T-helper 2 cell treated with Interferon-gamma antibody and Interleukin-4, amounts not matched to agents 5 μg/mL and 100 μg/mL, for 36 hours (primary cell): ENCODE measurements at regions not wholly inside any gene's neighbourhood (a gene's known extent, or its start where the extent isn't known, plus 50 kb on each side); places are given as distances from the start of the nearest gene placed in this dataset.

Source experiments
- DNase-seq: peaks from one replicate; pipeline ENCODE4 v3.0.0; 2021; ENCODE audit warnings: low spot score
- H3K27ac Mint-ChIP-seq: one replicate; pipeline ENCODE4 v1.8.0; 2021; ENCODE audit warnings: mild to moderate bottlenecking, mixed read lengths
- H3K27me3 Mint-ChIP-seq: one replicate; pipeline ENCODE4 v1.8.0; 2021; ENCODE audit warnings: low read depth, mixed read lengths
- H3K36me3 Mint-ChIP-seq: one replicate; pipeline ENCODE4 v1.8.0; 2021; ENCODE audit warnings: low read depth, mixed read lengths
- H3K4me1 Mint-ChIP-seq: one replicate; pipeline ENCODE4 v1.8.0; 2021; ENCODE audit warnings: low read depth, mixed read lengths
- H3K4me3 Mint-ChIP-seq: one replicate; pipeline ENCODE4 v1.8.0; 2022; ENCODE audit warnings: mild to moderate bottlenecking, moderate library complexity, mixed read lengths
- H3K9me3 Mint-ChIP-seq: one replicate; pipeline ENCODE4 v1.8.0; 2021; ENCODE audit warnings: mixed read lengths

DNA sequence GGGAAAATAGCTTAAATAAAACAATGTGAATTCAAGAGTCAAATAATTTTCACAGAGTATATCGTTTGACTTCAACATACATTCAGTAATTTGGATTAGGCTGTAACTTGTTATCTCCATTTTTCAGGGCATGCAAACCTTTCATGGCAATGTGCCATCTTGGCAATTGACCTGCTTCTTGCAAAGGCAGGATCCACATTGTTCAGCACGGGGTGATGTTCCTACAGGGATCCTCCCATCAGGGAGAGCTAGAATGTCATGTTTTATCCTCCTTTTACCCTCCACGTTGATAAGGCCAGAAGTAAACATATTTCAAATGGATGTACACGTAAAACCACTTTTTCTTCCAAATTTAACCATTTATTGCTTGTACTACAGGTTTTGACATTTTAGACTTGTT, 314.4 kb downstream of the GALC start:
- H3K4me3 Mint-ChIP-seq = no peak overlapping the region
- H3K27ac Mint-ChIP-seq = no peak overlapping the region
- no peaks in the 10 kb centered on the region for H3K4me1 Mint-ChIP-seq
- no peaks in the 10 kb centered on the region for H3K27me3 Mint-ChIP-seq
- no peaks in the 10 kb centered on the region for H3K9me3 Mint-ChIP-seq
- H3K36me3 Mint-ChIP-seq = no peaks in the 10 kb centered on the region
- no peak for DNase-seq

DNA sequence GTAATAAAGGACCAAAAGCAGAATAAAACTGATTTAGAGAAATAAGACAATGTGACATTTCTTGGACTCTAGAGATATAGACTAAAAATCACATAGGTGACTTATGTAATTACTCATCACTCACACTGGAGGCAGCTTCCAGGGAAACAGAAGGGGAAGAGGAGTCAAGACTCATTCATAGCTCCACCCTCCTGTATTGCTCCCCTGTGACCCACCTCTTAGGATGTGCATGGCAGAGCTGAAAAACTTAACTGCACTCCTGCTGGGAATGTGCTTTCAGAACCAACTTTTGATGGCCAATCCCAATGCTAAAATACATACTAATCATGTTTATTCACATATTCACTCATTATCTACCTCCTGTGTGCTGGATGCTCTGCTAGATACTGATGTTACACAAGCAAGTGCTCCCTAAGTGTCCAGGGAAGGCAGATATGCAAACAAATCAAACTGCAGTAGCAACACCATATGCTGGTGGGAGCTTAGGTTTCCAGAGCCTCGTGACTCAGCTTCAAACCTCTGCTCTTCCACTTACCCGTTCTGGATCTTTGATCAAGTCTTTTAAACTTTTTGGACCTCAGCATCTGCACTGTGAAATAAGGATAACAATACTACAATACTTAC, 316.1 kb downstream of the GALC start:
- no peak for DNase-seq
- Mint-ChIP-seq H3K9me3 (no peaks in the 10 kb centered on the region), H3K27ac (no peak overlapping the region), H3K36me3 (no peaks in the 10 kb centered on the region), H3K4me1 (no peaks in the 10 kb centered on the region), H3K27me3 (no peaks in the 10 kb centered on the region), H3K4me3 (no peak overlapping the region)

DNA sequence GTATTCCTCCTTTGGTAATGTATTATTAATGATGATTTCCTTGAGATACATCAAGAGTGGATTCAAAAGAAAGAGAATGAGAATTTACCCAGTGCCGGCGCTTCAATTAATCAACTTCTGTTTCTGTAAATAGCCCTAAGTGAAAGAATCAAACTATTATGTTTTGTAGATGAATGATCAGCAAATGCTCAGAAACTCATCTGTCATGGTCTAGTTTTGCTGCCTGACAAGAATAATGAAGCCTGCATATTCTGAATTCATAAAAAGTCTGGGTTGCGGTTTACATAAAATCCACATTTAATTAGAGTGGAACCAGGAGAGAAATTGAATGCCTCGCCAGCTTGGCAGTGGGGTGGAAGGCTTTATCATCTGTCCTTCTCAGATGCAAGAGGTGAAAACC, 325.3 kb downstream of the GALC start:
- Mint-ChIP-seq H3K27me3 (no peaks in the 10 kb centered on the region), H3K9me3 (peaks cover 6% of the 10 kb centered on the region), H3K4me1 (no peaks in the 10 kb centered on the region), H3K27ac (no peak overlapping the region), H3K36me3 (no peaks in the 10 kb centered on the region), H3K4me3 (no peak overlapping the region)
- no peak for DNase-seq

GRCh38 chr14:87656315-87656714, 336.7 kb downstream of the GALC start:
- H3K4me1 Mint-ChIP-seq = no peaks in the 10 kb centered on the region
- no peaks in the 10 kb centered on the region for H3K36me3 Mint-ChIP-seq
- H3K27me3 Mint-ChIP-seq = no peaks in the 10 kb centered on the region
- H3K27ac Mint-ChIP-seq = no peak overlapping the region
- H3K9me3 Mint-ChIP-seq = peaks cover 5% of the 10 kb centered on the region
- no peak overlapping the region for H3K4me3 Mint-ChIP-seq
- no peak for DNase-seq

DNA sequence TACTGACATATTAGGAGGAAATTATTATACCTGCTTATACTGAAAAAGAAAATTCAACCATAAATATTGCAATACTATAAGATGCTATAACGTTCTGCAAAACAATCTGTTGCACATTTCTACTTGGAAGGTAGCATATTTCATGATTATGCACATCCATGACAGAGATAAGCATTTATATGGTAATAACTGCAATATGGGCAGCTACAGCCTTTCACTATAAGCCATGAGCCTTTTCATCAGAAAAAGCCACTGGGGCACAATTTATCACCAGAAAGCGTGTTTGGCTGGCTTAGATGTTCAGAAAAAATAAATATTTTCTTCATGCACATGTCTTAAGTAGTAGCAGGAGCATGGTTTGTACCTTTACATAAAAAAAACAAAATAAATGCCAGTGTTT, 340.7 kb downstream of the GALC start:
- DNase-seq = no peak
- Mint-ChIP-seq H3K4me1 (no peaks in the 10 kb centered on the region), H3K4me3 (no peak overlapping the region), H3K9me3 (peaks cover 17% of the 10 kb centered on the region), H3K27me3 (no peaks in the 10 kb centered on the region), H3K27ac (no peak overlapping the region), H3K36me3 (no peaks in the 10 kb centered on the region)

DNA sequence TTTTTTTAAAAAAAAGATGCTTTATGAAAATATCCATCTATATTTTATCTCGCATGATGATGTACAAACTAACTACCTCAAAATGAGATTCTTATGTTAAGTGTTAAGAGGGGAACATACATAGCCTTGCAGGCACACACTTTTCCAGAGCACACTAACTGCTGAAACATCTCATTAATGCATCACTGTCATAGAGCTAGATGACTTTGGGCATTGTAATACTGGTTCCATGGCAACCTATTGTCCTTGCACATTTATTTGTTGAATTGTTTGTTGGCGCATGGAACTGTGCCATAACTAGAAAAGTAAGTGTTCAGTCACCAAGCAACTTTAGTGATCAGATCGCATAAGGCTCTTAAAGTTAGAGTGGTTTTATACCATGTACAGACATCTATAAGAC, 348.3 kb downstream of the GALC start:
- no peak overlapping the region for H3K27ac Mint-ChIP-seq
- H3K4me1 Mint-ChIP-seq = no peaks in the 10 kb centered on the region
- H3K27me3 Mint-ChIP-seq = no peaks in the 10 kb centered on the region
- no peak overlapping the region for H3K4me3 Mint-ChIP-seq
- H3K36me3 Mint-ChIP-seq = no peaks in the 10 kb centered on the region
- peaks cover 21% of the 10 kb centered on the region for H3K9me3 Mint-ChIP-seq
- DNase-seq = no peak

- H3K36me3 Mint-ChIP-seq = no peaks in the 10 kb centered on the region
- H3K4me3 Mint-ChIP-seq = no peak overlapping the region
- DNase-seq = no peak
- H3K27ac Mint-ChIP-seq = no peak overlapping the region
- H3K9me3 Mint-ChIP-seq = peaks cover 7% of the 10 kb centered on the region
- H3K4me1 Mint-ChIP-seq = no peaks in the 10 kb centered on the region
- no peaks in the 10 kb centered on the region for H3K27me3 Mint-ChIP-seq
These were observed 350.0 kb downstream of the GALC start for GRCh38 chr14:87643005-87643404.

- no peaks in the 10 kb centered on the region for H3K27me3 Mint-ChIP-seq
- H3K27ac Mint-ChIP-seq = no peak overlapping the region
- DNase-seq = no peak
- H3K36me3 Mint-ChIP-seq = no peaks in the 10 kb centered on the region
- no peaks in the 10 kb centered on the region for H3K9me3 Mint-ChIP-seq
- H3K4me3 Mint-ChIP-seq = no peak overlapping the region
- H3K4me1 Mint-ChIP-seq = no peaks in the 10 kb centered on the region
These were observed 352.4 kb downstream of the GALC start for GRCh38 chr14:87640553-87640952.

DNA sequence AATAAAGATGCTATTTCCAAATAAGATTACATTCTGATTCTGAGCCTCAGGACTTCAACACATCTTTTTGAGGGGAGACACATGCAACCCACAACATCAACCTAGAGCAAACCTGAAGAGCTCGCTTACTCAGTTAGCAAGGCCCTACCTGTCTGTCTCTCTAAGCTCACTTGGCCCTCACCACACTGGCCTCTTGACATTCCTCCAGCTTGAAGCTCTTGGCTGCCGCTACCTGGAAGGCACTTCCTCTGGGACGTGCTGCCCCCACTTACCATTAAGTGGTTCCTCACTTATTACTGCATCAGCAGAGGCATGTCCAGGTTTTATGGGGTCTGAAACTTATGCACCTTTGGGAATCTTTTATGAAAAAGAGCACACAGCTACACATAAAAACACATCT, 354.8 kb downstream of the GALC start:
- Mint-ChIP-seq H3K4me1 (no peaks in the 10 kb centered on the region), H3K27ac (no peak overlapping the region), H3K36me3 (no peaks in the 10 kb centered on the region), H3K27me3 (no peaks in the 10 kb centered on the region), H3K4me3 (no peak overlapping the region), H3K9me3 (no peaks in the 10 kb centered on the region)
- no peak for DNase-seq

- Mint-ChIP-seq H3K36me3 (no peaks in the 10 kb centered on the region), H3K27me3 (no peaks in the 10 kb centered on the region), H3K4me1 (no peaks in the 10 kb centered on the region), H3K27ac (no peak overlapping the region), H3K4me3 (no peak overlapping the region), H3K9me3 (no peaks in the 10 kb centered on the region)
- no peak for DNase-seq
These were observed 357.5 kb downstream of the GALC start for GRCh38 chr14:87635442-87635841.

- Mint-ChIP-seq H3K27ac (no peak overlapping the region), H3K27me3 (no peaks in the 10 kb centered on the region), H3K4me3 (no peak overlapping the region), H3K4me1 (no peaks in the 10 kb centered on the region), H3K36me3 (no peaks in the 10 kb centered on the region), H3K9me3 (no peaks in the 10 kb centered on the region)
- no peak for DNase-seq
These were observed 360.2 kb downstream of the GALC start for GRCh38 chr14:87632796-87633195.

GRCh38 chr14:87630846-87631245, 362.1 kb downstream of the GALC start:
- no peak for DNase-seq
- Mint-ChIP-seq H3K27ac (no peak overlapping the region), H3K9me3 (no peaks in the 10 kb centered on the region), H3K36me3 (no peaks in the 10 kb centered on the region), H3K4me3 (no peak overlapping the region), H3K4me1 (no peaks in the 10 kb centered on the region), H3K27me3 (no peaks in the 10 kb centered on the region)

DNA sequence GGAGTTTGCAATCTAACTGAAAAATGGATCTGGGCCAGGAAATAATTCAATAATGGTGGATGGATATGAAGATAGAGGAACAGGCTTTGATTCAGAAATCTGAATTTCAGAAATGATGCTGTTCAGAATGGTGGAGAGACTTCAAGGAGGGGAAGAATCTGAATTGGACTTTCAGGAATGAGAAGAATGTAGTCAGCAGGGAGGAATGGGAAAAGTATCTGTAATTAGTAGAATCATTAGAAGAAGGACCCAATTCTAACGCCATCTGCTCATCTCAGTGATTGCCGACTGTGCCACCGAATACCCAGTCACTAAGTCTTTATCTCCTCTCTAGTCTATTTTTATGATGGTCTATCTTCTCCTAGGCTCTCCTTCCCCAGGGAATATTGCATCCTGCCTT, 363.2 kb downstream of the GALC start:
- H3K27me3 Mint-ChIP-seq = no peaks in the 10 kb centered on the region
- no peaks in the 10 kb centered on the region for H3K9me3 Mint-ChIP-seq

GRCh38 chr14:87628780-87629179, 364.2 kb downstream of the GALC start:
- no peaks in the 10 kb centered on the region for H3K4me1 Mint-ChIP-seq
- H3K9me3 Mint-ChIP-seq = no peaks in the 10 kb centered on the region
- no peaks in the 10 kb centered on the region for H3K36me3 Mint-ChIP-seq
- H3K27ac Mint-ChIP-seq = no peak overlapping the region
- no peak for DNase-seq
- H3K27me3 Mint-ChIP-seq = no peaks in the 10 kb centered on the region
- H3K4me3 Mint-ChIP-seq = no peak overlapping the region

More for the DNA sequence above, 363.2 kb downstream of the GALC start:
- Mint-ChIP-seq H3K36me3 (no peaks in the 10 kb centered on the region), H3K4me3 (no peak overlapping the region), H3K4me1 (no peaks in the 10 kb centered on the region), H3K27ac (no peak overlapping the region)
- DNase-seq = no peak

- DNase-seq = no peak
- no peak overlapping the region for H3K4me3 Mint-ChIP-seq
- no peak overlapping the region for H3K27ac Mint-ChIP-seq
- no peaks in the 10 kb centered on the region for H3K4me1 Mint-ChIP-seq
- no peaks in the 10 kb centered on the region for H3K27me3 Mint-ChIP-seq
- peaks cover under 1% of the 10 kb centered on the region for H3K9me3 Mint-ChIP-seq
- H3K36me3 Mint-ChIP-seq = no peaks in the 10 kb centered on the region
These were observed 364.9 kb downstream of the GALC start for GRCh38 chr14:87628129-87628528.
